HG03432 (cell line): ENCODE measurements at regions not wholly inside any gene's neighbourhood (a gene's known extent, or its start where the extent isn't known, plus 50 kb on each side); places are given as distances from the start of the nearest gene placed in this dataset.
"Not testable (repeated sequence)": the region's sequence is repeated elsewhere in the genome, so short reads cannot be mapped to it uniquely, and the experiment has no call there.

Experiments used
- ATAC-seq: cut with Tn5 transposase; IDR thresholded peaks from one replicate; pipeline ENCODE4 v1.9.1; 2021; ENCODE audit warnings: mild to moderate bottlenecking, moderate library complexity; ENCODE audit not compliant: unreplicated experiment

- ATAC-seq: no peak
Observed at GRCh38 chr14:106269451-106270204, 743.2 kb downstream of the TMEM121 start.

- ATAC-seq: not testable (repeated sequence)
Observed at GRCh38 chr14:106270476-106271121, 744.2 kb downstream of the TMEM121 start.

DNA sequence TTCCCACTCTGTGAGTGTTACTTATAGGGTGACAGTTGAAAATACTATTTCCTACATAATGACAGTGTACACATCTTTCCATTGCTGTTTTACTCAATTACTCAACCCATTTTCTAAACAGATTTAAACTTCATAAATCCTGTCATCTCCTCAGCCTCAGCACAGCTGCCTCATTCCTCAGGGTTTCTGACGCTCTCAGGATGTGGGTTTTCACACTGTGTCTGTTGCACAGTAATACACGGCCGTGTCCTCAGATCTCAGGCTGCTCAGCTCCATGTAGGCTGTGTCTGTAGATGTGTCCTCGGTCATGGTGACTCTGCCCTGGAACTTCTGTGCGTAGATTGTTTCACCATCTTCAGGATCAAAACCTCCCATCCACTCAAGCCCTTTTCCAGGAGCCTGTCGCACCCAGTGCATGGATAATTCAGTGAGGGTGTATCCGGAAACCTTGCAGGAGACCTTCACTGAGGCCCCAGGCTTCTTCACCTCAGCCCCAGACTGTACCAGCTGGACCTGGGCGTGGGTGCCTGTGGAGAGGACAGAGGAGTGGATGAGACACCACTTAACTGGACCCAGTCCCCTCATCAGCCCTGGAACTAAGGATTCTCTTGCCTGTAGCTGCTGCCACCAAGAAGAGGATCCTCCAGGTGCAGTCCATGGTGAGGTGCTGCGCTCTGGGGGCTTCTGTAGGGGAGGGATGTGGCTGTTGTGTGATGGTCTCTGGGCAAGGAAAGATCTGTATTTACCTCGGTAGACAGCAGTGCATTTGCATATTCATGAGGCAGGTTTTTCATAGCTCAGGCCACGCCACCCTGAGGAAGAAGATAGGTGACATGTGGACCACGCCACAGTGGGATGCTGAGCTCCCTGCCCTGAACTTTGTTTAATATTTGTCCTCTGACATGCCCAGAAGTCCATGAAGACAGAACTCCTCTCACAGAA is 750.2 kb downstream of the TMEM121 start:
- ATAC-seq: no peak

DNA sequence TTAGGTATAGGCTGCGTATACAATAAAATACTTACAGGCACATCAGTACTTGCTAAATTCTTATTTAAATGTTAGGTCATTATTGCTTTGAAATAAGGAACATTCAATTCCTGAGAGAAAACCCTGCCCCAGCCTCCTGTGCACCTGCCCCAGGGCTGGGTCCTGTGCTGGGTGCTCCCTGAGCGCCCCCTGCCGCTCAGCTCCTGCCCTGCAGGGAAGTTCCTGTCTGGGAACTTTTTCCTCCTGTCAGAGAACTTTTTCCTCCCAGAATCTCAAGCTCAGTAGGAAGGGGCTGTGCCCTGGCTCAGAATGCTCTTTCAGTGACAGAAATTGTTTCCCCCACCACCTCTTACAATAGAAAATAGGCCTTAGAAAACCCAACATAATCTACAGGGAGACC is 751.1 kb downstream of the TMEM121 start:
- ATAC-seq: no peak

DNA sequence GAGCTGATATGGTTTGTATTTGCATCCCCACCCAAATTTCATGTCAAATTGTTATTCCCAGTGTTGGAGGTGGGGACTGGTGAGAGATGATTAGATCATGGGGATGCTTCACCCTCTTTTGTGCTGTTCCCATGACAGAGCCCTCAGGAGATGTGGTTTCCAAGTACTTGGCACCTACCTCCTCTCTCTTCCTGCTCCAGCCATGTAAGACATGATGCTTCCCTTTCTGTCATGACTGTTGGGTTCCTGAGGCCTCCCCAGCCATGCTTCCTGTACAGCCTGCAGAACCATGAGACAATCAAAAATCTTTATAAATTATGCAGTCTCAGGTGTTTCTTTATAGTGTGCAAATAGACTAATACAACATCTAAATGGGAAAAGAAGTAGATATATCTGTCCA is 754.5 kb downstream of the TMEM121 start:
- ATAC-seq: no peak

GRCh38 chr14:106286697-106287290 is 760.4 kb downstream of the TMEM121 start:
- ATAC-seq: no peak

DNA sequence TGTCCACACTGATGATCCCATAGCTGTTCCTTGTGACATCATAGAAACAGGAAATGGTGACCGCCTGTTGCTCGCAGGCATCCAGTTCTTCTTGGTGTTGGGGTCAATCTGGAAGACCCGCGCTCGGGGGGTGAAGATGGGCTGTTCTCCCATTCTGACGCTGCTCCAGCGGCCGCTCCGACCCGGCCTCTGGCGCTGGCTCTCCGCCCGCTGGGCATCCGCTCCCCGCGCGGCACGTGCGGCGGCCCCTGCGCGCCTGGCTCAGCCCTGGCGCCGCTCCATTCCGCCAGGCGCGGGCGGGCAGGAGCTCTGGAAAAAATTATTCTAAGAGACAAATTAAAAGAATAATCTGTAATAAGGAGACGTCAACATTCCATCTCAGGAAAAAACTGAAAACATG is 761.1 kb downstream of the TMEM121 start:
- no peak for ATAC-seq

DNA sequence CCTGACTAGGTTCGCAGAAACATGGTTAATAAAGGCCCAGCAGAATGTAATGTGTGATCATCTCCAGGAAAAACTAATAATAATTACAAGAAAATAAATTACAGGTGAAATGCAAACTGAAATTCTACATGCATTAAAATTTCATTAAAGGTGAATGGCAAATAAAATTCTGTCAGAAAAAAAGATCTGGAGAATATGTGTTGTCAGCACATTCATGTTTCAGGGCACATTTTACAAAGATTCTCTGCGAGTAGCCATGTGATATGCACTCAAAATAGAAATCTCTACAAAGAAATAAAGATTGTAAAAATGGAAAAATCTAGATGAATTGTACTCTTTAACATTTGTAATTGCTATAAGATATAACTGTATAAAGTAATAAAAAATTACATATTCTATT is 765.2 kb downstream of the TMEM121 start:
- ATAC-seq: no peak

DNA sequence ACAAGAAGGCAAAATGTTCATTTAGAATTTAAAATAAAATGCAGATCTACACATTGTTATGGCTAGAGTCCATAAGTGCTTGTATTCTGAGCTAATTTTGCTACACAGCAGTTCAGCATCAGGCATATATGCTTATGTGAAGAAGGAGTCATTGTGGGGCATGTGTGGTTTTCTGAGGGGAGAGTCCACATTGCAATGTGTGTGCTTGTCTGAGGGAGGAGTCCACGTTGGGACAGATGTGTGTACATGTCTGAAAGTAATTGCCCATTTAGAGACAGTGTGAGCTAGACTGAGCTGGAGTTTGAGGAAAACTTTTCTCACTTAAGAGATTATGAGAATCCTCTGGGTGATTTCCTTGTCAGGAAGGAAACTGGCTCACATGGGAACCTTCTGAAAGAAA is 767.9 kb downstream of the TMEM121 start:
- no peak for ATAC-seq

DNA sequence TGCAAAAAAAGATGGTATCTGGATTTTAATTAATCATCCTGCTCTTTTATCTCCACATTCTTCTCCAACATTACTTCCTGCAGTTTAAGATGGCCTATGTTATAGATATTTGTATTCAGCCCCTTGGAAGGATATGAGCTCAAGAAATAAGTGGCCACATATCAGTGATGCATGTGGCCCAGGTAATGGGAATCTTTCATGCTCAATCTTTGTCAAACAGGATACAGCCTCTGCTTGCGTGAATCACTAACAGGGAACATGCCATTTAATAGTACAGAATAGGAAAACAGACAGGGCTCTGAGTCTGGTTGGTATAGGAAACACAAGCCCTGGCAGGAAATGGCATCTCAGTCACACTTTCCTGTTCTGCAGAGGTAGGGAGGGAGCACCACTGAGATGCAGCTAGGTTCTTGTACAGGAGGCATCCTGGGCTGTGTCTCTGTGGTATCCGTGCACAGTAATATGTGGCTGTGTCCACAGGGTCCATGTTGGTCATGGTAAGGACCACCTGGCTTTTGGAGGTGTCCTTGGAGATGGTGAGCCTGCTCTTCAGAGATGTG is 774.6 kb downstream of the TMEM121 start:
- ATAC-seq: not testable (repeated sequence)

- ATAC-seq: not testable (repeated sequence)
Observed at GRCh38 chr14:106301609-106302008, 775.2 kb downstream of the TMEM121 start.

- no peak for ATAC-seq
Observed at GRCh38 chr14:106302661-106303060, 776.3 kb downstream of the TMEM121 start.

GRCh38 chr14:106304271-106304670 is 777.9 kb downstream of the TMEM121 start:
- no peak for ATAC-seq

GRCh38 chr14:106308839-106309389 is 782.5 kb downstream of the TMEM121 start:
- ATAC-seq: peak; percentile 83

- no peak for ATAC-seq
Observed at GRCh38 chr14:106309423-106309822, 783.0 kb downstream of the TMEM121 start.

DNA sequence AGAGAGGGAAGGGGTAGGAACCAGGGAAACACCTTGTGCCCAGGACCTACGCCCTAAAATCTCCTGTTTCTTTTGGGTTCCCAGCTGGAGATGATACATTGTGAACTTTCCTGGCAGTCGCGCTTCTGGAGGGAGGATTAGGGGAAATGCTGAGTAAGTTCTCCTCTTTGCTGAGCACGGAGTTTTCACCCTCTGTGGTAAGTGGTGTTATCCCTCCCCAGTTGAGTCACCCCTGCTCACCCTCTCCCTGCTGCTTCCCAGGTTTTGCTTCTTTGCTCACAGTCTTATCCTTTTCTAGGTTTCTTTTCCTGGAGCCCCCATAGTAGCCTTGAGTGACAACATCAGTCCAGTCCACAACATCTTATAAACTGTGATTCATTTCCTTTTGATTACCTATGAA is 789.1 kb downstream of the TMEM121 start:
- no peak for ATAC-seq

- no peak for ATAC-seq
Observed at GRCh38 chr14:106317593-106317992, 791.2 kb downstream of the TMEM121 start.

- ATAC-seq: no peak
Observed at GRCh38 chr14:106318700-106319099, 792.3 kb downstream of the TMEM121 start.

DNA sequence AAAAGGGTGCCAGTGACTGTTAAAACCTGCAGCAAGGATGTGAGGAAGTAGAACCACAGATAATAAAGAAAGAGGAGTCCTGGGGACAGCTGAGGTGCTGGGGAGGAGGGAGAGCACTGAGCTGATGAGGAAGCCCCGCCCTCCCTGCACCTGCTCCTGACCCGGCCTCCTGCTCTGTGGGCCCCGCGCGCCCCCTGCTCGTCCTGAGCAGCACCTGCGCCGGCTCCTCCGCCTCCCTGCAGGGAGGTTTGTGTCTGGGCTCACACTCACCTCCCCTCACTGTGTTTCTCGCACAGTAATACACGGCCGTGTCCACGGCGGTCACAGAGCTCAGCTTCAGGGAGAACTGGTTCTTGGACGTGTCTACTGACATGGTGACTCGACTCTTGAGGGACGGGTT is 797.6 kb downstream of the TMEM121 start:
- not testable (repeated sequence) for ATAC-seq

- ATAC-seq: no peak
Observed at GRCh38 chr14:106327234-106327633, 800.9 kb downstream of the TMEM121 start.
